Neural cell (in vitro differentiated cells): ENCODE measurements at regions not wholly inside any gene's neighbourhood (a gene's known extent, or its start where the extent isn't known, plus 50 kb on each side); places are given as distances from the start of the nearest gene placed in this dataset.

Experiments used
- EP300 ChIP-seq: fragments of 450-650 bp; conservative IDR thresholded peaks from 2 replicates; pipeline ENCODE4 v1.6.1; 2014; ENCODE audit warnings: antibody characterized with exemption, mild to moderate bottlenecking, moderate library complexity; ENCODE audit not compliant: poor library complexity, severe bottlenecking
- MXI1 ChIP-seq: fragments of 450-650 bp; conservative IDR thresholded peaks from 2 replicates; pipeline ENCODE4 v1.6.1; 2014; ENCODE audit warnings: antibody characterized with exemption, mild to moderate bottlenecking; ENCODE audit not compliant: poor library complexity, severe bottlenecking
- RAD21 ChIP-seq: fragments of 450-650 bp; conservative IDR thresholded peaks from 2 replicates; pipeline ENCODE4 v1.6.1; 2014; ENCODE audit warnings: antibody characterized with exemption, mild to moderate bottlenecking, moderate library complexity
- TF ChIP-seq, protein P1 (sequence below): fragments of 450-650 bp; IDR thresholded peaks from 2 replicates; pipeline ENCODE4 v1.5.1; 2014; ENCODE audit warnings: antibody characterized with exemption, mild to moderate bottlenecking, moderate library complexity; ENCODE audit not compliant: poor library complexity, severe bottlenecking

GRCh38 chr14:43522901-43523300 is 984.2 kb downstream of the FSCB start:
- TF ChIP-seq, protein P1, sequence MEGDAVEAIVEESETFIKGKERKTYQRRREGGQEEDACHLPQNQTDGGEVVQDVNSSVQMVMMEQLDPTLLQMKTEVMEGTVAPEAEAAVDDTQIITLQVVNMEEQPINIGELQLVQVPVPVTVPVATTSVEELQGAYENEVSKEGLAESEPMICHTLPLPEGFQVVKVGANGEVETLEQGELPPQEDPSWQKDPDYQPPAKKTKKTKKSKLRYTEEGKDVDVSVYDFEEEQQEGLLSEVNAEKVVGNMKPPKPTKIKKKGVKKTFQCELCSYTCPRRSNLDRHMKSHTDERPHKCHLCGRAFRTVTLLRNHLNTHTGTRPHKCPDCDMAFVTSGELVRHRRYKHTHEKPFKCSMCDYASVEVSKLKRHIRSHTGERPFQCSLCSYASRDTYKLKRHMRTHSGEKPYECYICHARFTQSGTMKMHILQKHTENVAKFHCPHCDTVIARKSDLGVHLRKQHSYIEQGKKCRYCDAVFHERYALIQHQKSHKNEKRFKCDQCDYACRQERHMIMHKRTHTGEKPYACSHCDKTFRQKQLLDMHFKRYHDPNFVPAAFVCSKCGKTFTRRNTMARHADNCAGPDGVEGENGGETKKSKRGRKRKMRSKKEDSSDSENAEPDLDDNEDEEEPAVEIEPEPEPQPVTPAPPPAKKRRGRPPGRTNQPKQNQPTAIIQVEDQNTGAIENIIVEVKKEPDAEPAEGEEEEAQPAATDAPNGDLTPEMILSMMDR = no peak
- TF ChIP-seq EP300 (no peak), RAD21 (no peak), MXI1 (no peak)
